ENCODE measurements at regions not wholly inside any gene's neighbourhood (a gene's known extent, or its start where the extent isn't known, plus 50 kb on each side); places are given as distances from the start of the nearest gene placed in this dataset.

- TF ChIP-seq CTCF (IDR thresholded peaks at IDR 0.05): no peak
- DNase-seq: no peak
- H4K20me1 ChIP-seq (ENCODE audit: insufficient read depth): no peaks in the 10 kb centered on the region
- H3K9ac ChIP-seq: no peak overlapping the region
- no peaks in the 10 kb centered on the region for H3K27me3 ChIP-seq (ENCODE audit: insufficient read depth)
- no peaks in the 10 kb centered on the region for H3K9me2 ChIP-seq
- H3K36me3 ChIP-seq (replicated peaks in 1 of 2; ENCODE audit: control insufficient read depth in 1 of 2, insufficient read depth in 2 of 2, low read length in 1 of 2): no peaks in the 10 kb centered on the region
- H3K4me3 ChIP-seq (ENCODE audit: low read depth in 2 of 2, low read length in 1 of 2): no peak overlapping the region
- H2AFZ ChIP-seq (ENCODE audit: low read depth): no peak overlapping the region
- H3K4me2 ChIP-seq: no peak overlapping the region
- H3K27ac ChIP-seq (ENCODE audit: low read depth in 2 of 2, low read length in 1 of 2): no peak overlapping the region
- WGBS (ENCODE audit: low lambda C conversion rate): 71% methylated on average over 5 of the region's 5 CpGs
- peaks cover 0 to 4% of the 10 kb centered on the region in 2 experiments; a peak in 1 of 4 replicates for H3K4me1 ChIP-seq (ENCODE audit: control insufficient read depth in 1 of 2, insufficient read depth in 2 of 2, low read depth in 1 of 2, low read length in 1 of 2)
- no peaks in the 10 kb centered on the region for H3K79me2 ChIP-seq (ENCODE audit: insufficient read depth)
- ChIA-PET POLR2A (no interaction called here), CTCF (interaction anchor here (0.7 kb wide), 1 partner anchor 9 kb away, joined by 3 read pairs; no protein-coding TSS in a partner anchor)
- H3F3A ChIP-seq (replicated peaks; ENCODE audit: insufficient read depth): no peaks in the 10 kb centered on the region
- H3K9me3 ChIP-seq: no peaks in the 10 kb centered on the region
Measured at GRCh38 chr14:89566180-89566579, 149.1 kb upstream of the FOXN3 start.

DNA sequence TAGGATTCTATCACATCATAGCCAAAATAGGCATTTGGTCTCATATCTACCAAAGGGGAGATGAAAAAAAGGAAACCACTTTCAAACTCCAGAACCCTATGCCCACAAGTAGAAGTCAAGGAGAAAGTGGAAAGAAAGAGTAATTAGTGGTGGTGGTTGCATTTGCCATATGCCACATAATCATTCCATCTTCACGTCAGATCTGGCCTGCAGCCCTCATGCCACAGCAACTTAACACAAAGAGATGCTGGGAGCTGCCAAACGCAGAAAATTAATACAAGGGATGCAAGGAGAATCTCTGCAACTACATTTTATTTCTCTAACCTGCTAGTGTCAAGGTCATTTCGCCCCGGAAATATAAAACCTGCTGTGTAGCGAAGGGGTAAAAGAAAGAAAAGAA, 148.6 kb upstream of the FOXN3 start:
- Histone ChIP-seq H2AFZ (ENCODE audit: low read depth) (no peak overlapping the region), H3K9me3 (no peaks in the 10 kb centered on the region), H3F3A (replicated peaks; ENCODE audit: insufficient read depth) (no peaks in the 10 kb centered on the region), H3K27me3 (ENCODE audit: insufficient read depth) (no peaks in the 10 kb centered on the region), H3K9me2 (no peaks in the 10 kb centered on the region), H3K4me3 (ENCODE audit: low read depth in 2 of 2, low read length in 1 of 2) (no peak overlapping the region), H3K4me1 (ENCODE audit: control insufficient read depth in 1 of 2, insufficient read depth in 2 of 2, low read depth in 1 of 2, low read length in 1 of 2) (peaks cover 0 to 4% of the 10 kb centered on the region in 2 experiments; a peak in 1 of 4 replicates), H4K20me1 (ENCODE audit: insufficient read depth) (no peaks in the 10 kb centered on the region), H3K4me2 (no peak overlapping the region), H3K9ac (no peak overlapping the region), H3K27ac (ENCODE audit: low read depth in 2 of 2, low read length in 1 of 2) (no peak overlapping the region), H3K36me3 (replicated peaks in 1 of 2; ENCODE audit: control insufficient read depth in 1 of 2, insufficient read depth in 2 of 2, low read length in 1 of 2) (no peaks in the 10 kb centered on the region), H3K79me2 (ENCODE audit: insufficient read depth) (no peaks in the 10 kb centered on the region)
- WGBS (ENCODE audit: low lambda C conversion rate): 82% methylated on average over 5 of the region's 5 CpGs
- ChIA-PET POLR2A (no interaction called here), CTCF (interaction anchor here (1.0 kb wide), 1 partner anchor 23 kb away, joined by 4 read pairs; no protein-coding TSS in a partner anchor)
- TF ChIP-seq FOXJ3 (CRISPR knock-in tag; IDR thresholded peaks at IDR 0.05) (no peak), TCF12 (IDR thresholded peaks at IDR 0.05) (no peak), MXI1 (IDR thresholded peaks at IDR 0.05; ENCODE audit: low read depth, low read length) (no peak), EZH2phosphoT487 (IDR thresholded peaks at IDR 0.05; ENCODE audit: borderline replicate concordance, low read depth) (no peak), MEF2A (IDR thresholded peaks at IDR 0.05; ENCODE audit: borderline replicate concordance, low read depth) (no peak), NFIC (IDR thresholded peaks at IDR 0.05; ENCODE audit: borderline replicate concordance) (no peak), FOSL2 (IDR thresholded peaks at IDR 0.05; ENCODE audit: borderline replicate concordance, low read depth) (no peak), RCOR1 (IDR thresholded peaks at IDR 0.05; ENCODE audit: low read length) (no peak), TAF1 (IDR thresholded peaks at IDR 0.05; ENCODE audit: borderline replicate concordance, low read depth, low read length) (no peak), USF1 (IDR thresholded peaks at IDR 0.05; ENCODE audit: borderline replicate concordance, low read depth) (no peak), RFX5 (IDR thresholded peaks at IDR 0.05; ENCODE audit: low read length) (no peak), YY1 (IDR thresholded peaks at IDR 0.05; ENCODE audit: low read depth) (no peak), CHD2 (IDR thresholded peaks at IDR 0.05; ENCODE audit: low read length, partially characterized antibody) (no peak), SIN3A (IDR thresholded peaks at IDR 0.05; ENCODE audit: borderline replicate concordance, low read depth, low read length) (no peak), SMC3 (IDR thresholded peaks at IDR 0.05; ENCODE audit: low read depth, low read length) (no peak), RXRA (IDR thresholded peaks at IDR 0.05; ENCODE audit: borderline replicate concordance, low read depth) (no peak), EP300 (IDR thresholded peaks at IDR 0.05; ENCODE audit: borderline replicate concordance in 1 of 2, low read depth in 1 of 2, low read length in 1 of 2) (no peak)
- TF ChIP-seq, protein P1, sequence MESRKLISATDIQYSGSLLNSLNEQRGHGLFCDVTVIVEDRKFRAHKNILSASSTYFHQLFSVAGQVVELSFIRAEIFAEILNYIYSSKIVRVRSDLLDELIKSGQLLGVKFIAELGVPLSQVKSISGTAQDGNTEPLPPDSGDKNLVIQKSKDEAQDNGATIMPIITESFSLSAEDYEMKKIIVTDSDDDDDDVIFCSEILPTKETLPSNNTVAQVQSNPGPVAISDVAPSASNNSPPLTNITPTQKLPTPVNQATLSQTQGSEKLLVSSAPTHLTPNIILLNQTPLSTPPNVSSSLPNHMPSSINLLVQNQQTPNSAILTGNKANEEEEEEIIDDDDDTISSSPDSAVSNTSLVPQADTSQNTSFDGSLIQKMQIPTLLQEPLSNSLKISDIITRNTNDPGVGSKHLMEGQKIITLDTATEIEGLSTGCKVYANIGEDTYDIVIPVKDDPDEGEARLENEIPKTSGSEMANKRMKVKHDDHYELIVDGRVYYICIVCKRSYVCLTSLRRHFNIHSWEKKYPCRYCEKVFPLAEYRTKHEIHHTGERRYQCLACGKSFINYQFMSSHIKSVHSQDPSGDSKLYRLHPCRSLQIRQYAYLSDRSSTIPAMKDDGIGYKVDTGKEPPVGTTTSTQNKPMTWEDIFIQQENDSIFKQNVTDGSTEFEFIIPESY (IDR thresholded peaks at IDR 0.05; ENCODE audit: borderline replicate concordance, low read depth): no peak
- TF ChIP-seq, protein P2, sequence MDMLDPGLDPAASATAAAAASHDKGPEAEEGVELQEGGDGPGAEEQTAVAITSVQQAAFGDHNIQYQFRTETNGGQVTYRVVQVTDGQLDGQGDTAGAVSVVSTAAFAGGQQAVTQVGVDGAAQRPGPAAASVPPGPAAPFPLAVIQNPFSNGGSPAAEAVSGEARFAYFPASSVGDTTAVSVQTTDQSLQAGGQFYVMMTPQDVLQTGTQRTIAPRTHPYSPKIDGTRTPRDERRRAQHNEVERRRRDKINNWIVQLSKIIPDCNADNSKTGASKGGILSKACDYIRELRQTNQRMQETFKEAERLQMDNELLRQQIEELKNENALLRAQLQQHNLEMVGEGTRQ (IDR thresholded peaks at IDR 0.05; ENCODE audit: borderline replicate concordance, low read depth, low read length): no peak
- peak; percentile 31 for DNase-seq
